NCI-H2227 (cell line): ENCODE measurements at regions not wholly inside any gene's neighbourhood (a gene's known extent, or its start where the extent isn't known, plus 50 kb on each side); places are given as distances from the start of the nearest gene placed in this dataset.

Experiments used
- DNase-seq: peaks from one replicate; lab custom pipeline; 2025; ENCODE audit not compliant: unreplicated experiment; lab: John Stamatoyannopoulos, UW

DNA sequence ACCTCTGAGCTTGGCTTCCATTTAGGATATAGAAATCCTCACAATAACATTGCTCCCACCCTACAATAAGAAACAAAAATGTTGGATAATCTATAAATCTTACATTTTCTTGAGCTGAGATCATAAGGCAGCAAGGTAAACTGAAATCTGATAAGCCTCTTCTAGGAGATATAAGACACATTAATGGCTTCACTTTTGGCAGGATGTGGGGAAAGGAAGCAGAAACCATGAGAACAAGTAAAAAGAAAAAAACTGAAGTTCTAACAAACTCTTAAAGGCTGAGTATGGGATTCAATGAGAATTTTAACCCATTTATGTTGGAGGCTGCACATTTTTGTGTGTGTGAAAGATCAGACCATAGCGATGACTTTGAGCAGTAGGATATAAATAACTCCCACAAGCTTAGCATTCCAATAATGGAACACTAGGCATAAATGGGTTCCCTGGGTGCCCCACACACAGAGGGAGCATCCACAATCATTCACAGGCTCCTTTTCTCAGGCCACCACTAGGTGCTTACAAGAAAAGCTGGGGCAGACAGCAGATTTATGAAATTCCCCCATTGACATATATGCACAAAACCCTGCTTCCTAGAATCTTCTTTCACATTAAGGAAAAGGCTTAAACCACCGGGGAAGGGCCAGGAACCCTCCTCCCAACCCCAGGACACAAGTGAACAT is 564.9 kb upstream of the MGMT start:
- DNase-seq = no peak

GRCh38 chr10:128907155-128907941 is 559.7 kb upstream of the MGMT start:
- no peak for DNase-seq

DNA sequence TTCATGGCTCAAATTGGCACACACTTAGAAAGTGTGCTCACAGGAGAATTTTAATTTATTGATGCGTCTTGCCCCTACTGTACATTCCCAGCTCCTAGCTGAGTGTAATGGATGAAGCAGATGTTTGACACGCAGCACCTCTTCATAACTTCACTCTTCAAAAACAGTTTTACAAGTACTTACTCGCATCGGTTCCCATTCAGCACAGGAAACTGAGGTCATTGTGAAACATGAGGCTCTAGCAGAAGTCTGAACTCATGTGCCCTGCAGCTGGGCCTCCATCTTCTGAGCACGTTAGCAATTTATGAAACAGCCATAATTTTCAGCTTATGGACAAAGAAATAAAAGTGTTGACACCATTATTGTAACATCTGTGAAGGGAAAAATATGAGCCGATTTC is 558.9 kb upstream of the MGMT start:
- no peak for DNase-seq

DNA sequence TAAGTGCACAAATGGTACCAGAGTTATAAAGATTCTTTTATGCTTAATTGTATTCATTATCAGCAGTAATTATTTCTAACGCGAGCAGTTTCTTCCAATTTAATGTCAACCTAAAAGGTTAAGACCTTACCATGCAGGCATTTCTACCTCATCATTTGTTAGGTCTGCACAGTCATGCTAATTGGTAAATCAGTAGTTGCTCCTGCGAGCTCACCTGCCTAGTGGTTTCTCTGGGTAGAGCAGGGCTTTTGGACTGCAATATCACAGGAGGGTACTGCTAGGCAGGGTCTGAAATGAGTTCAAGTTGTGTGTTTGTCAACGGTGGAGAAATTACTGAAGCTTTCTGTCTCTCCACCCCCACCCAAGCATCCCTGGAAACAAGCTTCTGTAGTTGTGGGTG is 558.5 kb upstream of the MGMT start:
- DNase-seq = no peak

- DNase-seq = no peak
These were observed 554.3 kb upstream of the MGMT start for GRCh38 chr10:128912568-128913311.

DNA sequence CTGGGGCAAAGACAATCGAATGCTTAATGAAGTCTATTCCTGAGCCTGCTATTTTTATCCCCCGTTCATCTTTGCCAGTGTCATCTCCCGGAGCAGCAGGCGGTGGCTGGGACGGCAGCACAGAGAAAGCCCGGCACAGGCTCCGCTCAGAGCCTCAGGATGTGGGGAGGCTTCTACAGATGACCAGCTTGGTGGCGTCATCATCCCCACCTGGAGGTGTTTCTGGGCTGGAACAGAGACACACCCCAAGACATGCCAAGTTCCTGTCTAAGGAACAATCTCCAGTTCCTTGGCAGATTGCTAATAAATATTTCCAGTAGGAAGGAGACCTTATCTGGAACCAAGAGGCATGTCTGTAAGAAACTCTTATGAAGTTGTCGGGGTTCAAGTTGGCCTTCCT is 552.4 kb upstream of the MGMT start:
- no peak for DNase-seq

DNA sequence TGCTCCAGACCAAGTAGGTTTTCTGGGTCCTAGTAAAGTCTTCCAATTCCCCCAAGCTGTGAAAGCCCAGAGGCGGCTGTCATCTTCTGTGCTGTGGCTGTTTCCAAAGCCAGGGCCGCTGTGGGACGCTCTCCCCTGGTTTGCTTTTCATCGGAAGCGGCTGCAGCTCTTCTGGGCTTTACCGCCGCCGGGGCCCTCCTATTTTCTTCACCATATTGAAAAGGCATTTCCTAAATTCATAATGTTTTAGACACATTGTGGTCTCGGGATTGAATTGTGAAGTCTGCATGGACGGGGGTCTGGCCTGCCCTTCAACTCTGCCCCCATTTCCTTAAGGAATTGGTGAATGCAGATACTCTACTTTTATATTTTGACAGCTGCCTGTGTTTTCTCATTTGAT is 551.4 kb upstream of the MGMT start:
- DNase-seq = no peak

DNA sequence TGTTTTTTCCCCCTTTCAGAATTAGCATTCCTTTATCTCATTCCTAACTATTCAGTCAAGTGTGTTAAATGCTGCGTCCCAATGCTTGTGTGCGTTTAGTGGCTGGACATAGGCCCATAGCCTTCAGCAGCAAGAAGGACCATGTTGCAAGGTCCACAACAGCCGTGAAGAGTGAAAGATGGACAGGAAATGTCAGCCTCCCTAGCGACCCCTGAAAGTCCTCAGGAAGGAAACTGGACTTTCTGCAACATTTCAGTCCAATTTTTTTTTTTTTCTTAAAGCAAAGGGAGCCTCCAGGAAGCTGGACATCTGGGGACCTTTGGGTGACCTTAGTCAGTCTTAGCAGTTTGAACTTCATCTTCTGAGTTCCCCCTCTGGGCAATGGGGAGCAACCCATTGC is 550.7 kb upstream of the MGMT start:
- DNase-seq = no peak

- DNase-seq = no peak
These were observed 545.5 kb upstream of the MGMT start for GRCh38 chr10:128921389-128922022.

DNA sequence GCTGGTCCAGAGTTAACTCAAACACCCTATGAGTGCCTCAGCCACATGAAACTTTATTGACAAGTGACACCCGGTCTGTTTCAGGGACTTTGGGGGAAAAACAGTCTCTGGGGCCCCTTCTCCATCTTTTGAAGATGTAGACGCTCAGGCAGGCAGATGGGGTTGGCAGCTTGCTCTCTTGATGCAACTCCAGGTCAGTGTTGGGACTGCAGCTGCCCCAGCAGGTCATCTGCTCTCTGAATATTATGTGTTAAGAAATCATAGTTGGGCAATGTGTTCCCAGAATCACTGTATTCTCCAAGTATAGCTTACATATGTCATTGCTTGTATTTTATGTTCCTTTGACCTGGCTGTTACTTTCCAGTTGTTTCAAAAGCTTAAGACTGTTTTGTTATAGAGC is 544.9 kb upstream of the MGMT start:
- no peak for DNase-seq

GRCh38 chr10:128922619-128923196 is 544.3 kb upstream of the MGMT start:
- no peak for DNase-seq

GRCh38 chr10:128924918-128925317 is 542.1 kb upstream of the MGMT start:
- DNase-seq = no peak

GRCh38 chr10:128926711-128927110 is 540.3 kb upstream of the MGMT start:
- DNase-seq = no peak

- no peak for DNase-seq
These were observed 539.4 kb upstream of the MGMT start for GRCh38 chr10:128927497-128928161.

GRCh38 chr10:128928231-128928836 is 538.7 kb upstream of the MGMT start:
- no peak for DNase-seq

DNA sequence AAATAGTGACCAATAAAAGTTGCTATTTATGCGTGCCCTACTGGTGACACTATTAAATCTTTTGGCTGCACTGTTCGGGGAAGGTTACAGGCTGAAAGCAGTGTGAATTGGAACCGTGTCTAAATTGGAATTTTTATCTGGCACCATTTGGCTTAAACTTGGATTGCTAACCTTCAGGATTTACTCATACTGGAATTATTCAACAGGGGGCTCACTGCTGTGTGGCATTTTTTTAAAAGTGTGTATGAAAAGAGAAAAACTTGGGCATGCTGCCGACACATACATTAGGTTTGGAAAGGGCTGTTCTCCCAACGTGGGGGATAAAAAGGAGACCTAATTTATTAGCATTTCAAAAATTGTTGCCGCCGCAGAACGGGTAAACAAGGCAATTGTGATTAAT is 537.9 kb upstream of the MGMT start:
- DNase-seq = no peak

- no peak for DNase-seq
These were observed 537.3 kb upstream of the MGMT start for GRCh38 chr10:128929767-128930166.

DNA sequence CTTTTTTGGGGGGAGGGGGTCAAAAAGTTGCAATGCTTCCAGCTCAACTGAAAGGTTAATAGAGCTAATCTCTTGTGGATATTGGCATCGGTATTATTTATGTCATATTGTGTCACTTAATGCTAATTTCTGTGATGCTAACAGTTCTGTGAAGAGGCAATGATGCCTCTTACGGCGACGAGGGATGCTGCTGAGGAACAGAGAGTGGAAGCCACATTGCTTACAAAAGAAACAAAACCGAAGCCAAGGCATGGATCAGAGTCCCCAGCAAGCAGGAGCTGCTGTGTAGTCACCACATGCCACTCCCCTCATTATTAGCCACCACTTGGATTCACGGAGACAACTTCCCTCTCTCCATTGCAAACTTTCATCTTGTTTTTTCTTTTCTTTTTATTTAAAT is 536.5 kb upstream of the MGMT start:
- DNase-seq = no peak

DNA sequence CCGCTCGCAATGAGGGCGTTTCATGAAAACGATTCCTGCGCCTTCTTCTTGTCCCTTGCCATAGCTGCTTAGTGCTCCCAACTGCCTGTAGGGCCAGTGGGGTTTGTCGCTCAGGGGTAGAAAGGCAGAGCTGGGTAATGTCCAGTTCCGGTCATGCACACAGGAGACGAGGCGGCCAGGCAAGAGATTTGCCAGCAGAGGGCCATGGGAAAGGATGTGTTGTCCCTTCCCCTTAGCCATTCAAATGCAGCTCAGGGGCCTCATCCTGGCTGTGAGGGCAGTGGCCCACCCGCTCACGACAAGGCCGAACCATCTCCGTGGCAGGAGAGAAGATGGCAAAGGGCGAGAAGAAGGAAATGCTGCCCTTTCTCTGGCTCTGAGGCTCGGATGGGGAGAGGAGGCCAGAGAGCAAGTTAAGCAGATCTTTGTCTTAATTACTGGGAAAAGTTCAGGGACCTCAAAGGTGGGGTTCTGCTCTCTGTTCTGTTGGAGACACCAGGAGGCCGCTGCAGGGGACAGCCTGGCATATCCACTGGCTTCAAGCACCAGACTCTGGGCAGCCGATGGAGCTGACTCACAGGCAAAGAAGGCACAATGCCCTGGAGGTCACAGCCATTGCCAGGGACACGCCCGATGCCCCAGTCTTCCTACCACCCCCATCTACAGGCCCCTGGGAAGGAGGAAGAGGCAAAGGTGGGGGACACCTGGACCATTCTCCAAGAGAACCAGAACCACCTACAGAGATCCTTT is 534.8 kb upstream of the MGMT start:
- no peak for DNase-seq

GRCh38 chr10:128934492-128934891 is 532.5 kb upstream of the MGMT start:
- no peak for DNase-seq
